ENCODE measurements at regions not wholly inside any gene's neighbourhood (a gene's known extent, or its start where the extent isn't known, plus 50 kb on each side); places are given as distances from the start of the nearest gene placed in this dataset.

GRCh38 chr12:91975891-91976290 lies 169.8 kb downstream of the BTG1 start:
- in situ Hi-C loops (cut with MboI; ENCODE audit: low sequenced_read_pairs), result no loop called here

- in situ Hi-C loops (cut with MboI; ENCODE audit: low sequenced_read_pairs), result no loop called here
Observed at GRCh38 chr12:91974541-91975085, 171.0 kb downstream of the BTG1 start.

DNA sequence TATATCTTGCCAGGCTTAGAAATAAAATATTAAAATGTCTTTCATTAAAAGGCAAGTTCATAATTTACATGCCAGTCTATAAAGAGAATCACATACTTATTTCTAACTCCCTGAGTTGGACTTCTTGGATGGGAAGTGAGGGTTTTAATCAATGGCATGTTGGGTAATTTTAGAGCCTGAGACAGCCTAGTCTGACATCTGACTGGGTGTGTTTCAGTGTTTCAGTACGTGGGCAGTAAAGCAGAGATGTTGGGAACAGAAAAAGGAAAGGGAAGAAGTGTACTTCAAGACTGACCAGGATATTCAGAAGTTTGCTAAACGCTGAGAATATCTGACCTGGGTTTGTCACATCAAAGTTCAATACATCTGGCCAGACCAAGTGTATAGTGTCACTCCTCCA lies 171.8 kb downstream of the BTG1 start:
- in situ Hi-C loops (cut with MboI; ENCODE audit: low sequenced_read_pairs), result no loop called here

DNA sequence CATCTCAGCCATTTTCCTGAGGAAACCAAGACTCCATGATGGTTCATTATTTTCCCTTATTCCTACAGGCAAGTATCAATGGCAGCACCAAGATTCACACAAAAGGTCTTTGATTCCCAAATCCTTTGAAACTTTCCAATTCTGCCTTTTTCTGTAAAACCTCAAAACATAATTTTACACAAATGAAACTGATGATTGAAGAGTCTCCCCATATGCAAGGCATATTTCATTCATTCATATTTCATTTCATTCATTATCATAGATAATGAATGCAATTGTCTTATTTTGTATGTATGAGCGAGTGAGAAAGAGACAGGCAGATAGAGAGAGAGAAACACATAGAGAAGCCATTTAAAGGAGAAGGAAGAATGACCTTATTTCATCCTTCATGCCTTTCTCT lies 172.8 kb downstream of the BTG1 start:
- in situ Hi-C loops (cut with MboI; ENCODE audit: low sequenced_read_pairs), result no loop called here

DNA sequence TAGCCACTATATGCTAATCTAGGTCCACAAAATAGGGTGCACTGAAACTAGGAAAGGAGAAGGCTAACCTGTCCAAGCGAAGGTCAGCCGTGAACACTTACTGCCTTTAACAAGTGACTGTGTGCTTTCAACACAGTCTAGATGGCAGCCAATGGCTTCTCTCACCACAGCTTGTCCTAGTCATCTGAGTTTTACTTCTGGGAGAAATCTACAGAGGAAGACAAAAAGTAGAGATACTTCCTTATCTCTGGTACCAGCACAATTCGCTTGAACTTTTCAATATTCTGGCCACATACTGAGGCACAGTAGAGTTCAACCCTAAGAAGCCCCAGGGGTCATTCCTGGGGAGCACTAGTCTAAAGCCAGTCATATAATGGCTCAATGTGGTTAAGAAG lies 176.9 kb downstream of the BTG1 start:
- in situ Hi-C loops (cut with MboI; ENCODE audit: low sequenced_read_pairs), result no loop called here

DNA sequence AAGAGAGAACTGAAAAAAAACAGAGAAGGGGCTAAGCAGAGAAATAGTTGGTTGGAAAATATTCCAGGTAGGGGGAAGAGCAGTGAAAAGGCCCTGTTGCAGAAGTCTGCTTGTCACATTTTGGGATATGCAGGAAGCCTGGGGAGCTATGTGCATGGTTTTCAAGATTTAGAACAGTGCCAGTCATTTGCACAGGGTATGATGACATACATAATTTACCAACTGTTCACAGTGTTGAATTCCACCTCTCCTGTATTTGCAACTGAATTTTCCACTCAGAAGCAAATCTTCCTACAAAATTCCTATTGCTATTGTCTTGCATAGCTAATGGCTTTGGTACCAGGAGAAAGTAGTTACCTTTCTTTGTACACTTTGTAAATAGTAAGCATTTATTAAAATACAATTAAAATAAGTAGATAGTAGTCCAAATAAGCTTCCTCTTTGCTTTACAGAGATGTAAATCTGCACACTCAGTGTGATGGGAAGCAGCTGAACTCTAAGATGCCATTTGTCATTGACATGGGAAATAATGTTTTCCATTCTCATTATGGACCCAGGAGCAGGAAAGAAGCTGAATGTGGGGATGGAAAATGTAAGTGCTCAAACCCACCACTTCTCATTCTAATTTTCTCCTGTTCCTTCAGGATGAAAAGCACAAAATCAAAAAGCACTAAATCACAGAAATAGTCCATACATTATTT lies 177.4 kb downstream of the BTG1 start:
- in situ Hi-C loops (cut with MboI; ENCODE audit: low sequenced_read_pairs), result no loop called here

DNA sequence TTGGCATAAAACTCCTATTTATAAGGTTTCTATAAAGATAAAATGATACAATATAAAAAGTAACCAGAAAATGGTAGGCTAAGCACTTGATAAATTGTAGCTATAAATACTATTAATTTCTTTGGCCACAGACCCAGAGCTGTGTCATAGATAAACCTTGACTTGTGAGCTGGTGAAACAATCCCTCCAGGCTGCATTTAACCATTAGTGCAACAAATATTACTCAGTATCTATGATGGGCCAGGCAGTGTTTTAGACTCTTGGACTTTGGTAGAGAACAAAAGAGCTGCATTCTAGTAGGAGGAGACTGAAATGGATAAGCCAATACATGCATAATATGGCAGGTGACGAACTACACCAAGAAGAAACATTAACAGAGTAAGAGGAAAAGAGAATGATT lies 178.1 kb downstream of the BTG1 start:
- in situ Hi-C loops (cut with MboI; ENCODE audit: low sequenced_read_pairs), result no loop called here

- in situ Hi-C loops (cut with MboI; ENCODE audit: low sequenced_read_pairs), result no loop called here
Observed at GRCh38 chr12:91965781-91966180, 179.9 kb downstream of the BTG1 start.

DNA sequence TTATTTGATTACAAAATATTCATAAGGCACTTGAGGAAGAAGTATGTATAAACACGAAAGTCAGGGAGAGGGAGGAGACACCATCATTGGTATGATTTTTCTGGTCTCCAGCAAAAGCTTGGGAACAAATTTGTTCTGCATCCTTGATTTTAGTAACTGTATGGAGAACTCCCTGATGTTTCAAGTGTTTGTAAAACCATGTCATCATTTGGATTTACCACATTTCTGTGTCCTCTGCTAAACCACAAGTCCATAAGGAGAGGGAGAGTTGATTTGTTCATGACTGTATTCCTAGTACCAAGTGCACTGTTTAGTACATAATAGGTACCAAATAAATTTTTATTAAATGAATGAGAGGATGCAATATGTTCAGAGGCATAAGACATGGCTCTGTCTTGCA lies 181.1 kb downstream of the BTG1 start:
- in situ Hi-C loops (cut with MboI; ENCODE audit: low sequenced_read_pairs), result no loop called here

DNA sequence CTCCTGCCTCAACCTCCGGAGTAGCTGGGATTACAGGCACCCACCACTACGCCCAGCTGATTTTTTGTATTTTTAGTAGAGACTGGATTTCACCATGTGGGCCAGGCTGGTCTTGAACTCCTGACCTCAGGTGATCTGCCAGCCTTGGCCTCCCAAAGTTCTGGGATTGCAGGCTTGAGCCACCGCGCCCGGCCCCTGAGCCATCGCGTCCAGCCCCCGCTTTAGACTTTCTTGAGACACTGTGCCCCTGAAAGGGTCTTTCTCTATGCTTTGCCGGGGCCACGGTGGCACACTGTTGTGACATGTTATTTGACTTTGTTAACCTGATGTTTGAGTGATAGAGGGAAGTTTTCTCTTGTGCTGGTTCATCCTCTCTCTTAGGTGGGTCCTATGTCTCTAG lies 186.4 kb downstream of the BTG1 start:
- in situ Hi-C loops (cut with MboI; ENCODE audit: low sequenced_read_pairs), result no loop called here

- in situ Hi-C loops (cut with MboI; ENCODE audit: low sequenced_read_pairs), result no loop called here
Observed at GRCh38 chr12:91958816-91959215, 186.8 kb downstream of the BTG1 start.

- in situ Hi-C loops (cut with MboI; ENCODE audit: low sequenced_read_pairs), result no loop called here
Observed at GRCh38 chr12:91954747-91955146, 190.9 kb downstream of the BTG1 start.

DNA sequence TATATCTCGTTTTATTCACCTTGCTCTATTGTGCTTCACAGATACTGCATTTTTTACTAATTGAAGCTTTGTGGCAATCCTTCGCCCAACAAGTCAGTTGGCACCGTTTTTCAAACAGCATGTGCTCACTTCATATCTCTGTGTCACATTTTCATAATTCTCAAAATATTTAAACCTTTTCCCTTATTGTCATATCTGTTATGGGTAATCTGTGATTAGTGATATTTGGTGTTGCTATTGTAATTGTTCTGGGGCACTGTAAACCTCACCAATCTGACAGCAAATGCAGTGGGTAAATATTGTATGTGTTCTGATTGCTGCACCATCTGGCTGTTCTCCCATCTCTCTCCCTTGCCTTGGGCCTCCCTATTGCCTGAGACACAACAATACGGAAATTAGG lies 191.3 kb downstream of the BTG1 start:
- in situ Hi-C loops (cut with MboI; ENCODE audit: low sequenced_read_pairs), result no loop called here

- in situ Hi-C loops (cut with MboI; ENCODE audit: low sequenced_read_pairs), result no loop called here
Observed at GRCh38 chr12:91952916-91953315, 192.7 kb downstream of the BTG1 start.

DNA sequence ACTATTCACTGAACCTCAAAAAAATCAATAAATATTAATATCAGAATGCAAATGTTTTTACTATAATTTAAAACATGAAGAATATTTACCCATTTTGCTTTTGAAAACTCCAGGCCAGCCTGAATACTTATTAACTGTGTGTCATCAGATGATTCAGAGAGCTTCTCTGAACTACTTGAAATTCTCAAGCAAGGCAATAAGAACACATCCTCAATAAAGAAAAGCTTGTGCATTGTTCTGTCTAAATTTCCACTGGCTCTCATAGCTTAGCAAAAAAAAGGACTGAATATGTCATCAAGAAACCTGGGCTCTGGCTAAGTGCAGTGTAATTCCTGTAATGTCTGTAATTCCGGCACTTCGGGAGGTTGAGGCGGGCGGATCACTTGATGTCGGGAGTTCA lies 194.1 kb downstream of the BTG1 start:
- in situ Hi-C loops (cut with MboI; ENCODE audit: low sequenced_read_pairs), result no loop called here

DNA sequence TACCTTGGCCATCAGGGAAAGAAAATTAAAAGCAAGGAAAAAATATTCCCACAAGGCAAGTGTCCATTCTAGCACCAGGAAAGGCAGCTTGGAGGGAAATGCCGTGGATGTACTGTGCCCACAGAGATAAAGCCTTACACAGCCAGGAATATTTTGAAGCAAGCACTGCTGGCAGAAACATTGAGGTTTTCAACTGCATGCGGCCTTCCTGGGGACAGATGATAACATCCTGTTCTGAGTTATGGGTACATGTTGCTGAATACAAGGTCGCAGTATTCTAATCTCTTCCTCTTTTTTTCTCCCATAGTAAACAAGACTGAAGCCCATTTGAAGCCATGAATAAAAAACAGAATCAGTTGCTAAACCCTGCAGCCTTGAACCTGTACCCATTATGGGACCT lies 197.1 kb downstream of the BTG1 start:
- in situ Hi-C loops (cut with MboI; ENCODE audit: low sequenced_read_pairs), result no loop called here

- in situ Hi-C loops (cut with MboI; ENCODE audit: low sequenced_read_pairs), result no loop called here
Observed at GRCh38 chr12:91947459-91947858, 198.2 kb downstream of the BTG1 start.

DNA sequence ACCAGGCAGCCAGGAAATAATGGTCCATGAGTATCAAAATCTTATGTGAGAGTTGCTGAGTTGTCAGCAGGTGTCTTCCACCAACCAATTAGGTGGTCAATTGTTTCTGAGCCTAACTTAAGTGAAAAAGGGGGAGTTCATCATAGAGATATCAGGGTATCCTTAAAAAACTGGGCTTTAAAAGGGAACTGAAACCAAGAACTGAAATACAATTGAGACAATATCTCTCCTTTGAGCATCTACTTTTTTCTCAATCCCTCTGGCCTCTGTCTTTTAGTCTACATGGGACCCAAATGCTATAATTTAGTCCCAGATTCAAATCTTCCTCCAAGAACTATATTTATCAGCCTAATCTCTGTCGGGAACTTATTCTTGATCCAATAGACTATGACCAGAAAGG lies 201.0 kb downstream of the BTG1 start:
- in situ Hi-C loops (cut with MboI; ENCODE audit: low sequenced_read_pairs), result no loop called here

DNA sequence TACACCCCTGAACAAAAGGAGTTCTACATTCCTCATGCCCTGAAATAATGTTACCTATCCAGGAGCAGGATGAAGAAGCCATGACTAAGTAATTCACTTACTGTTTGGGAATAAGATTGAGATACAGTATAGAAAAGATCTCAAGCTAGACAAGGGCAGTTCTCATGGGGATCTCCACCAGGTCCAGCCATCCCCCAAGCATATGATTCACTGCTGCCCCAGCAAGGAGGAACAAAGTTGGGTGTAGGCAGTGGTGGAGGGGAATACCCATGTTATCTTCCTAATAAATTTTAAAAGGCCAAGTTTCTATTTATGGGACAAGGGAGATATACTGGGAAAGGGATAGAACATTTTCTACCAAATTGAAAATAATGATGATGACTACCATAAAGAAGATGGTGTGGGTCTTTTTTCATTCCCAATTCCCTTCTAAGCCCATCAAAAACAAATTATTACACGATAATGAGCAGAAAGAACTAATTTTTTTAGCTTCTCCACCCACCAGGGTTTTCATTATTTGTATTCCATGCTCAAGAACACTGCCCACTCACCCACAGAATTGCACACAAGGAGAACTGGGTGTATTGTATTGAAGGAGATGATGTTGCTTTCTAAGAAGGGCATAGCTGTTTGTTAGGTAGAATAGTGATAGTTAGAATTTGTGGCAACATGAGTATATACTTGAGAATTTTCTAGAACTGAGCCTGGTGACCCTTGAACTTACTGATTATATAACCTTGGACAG lies 204.6 kb downstream of the BTG1 start:
- in situ Hi-C loops (cut with MboI; ENCODE audit: low sequenced_read_pairs), result no loop called here

DNA sequence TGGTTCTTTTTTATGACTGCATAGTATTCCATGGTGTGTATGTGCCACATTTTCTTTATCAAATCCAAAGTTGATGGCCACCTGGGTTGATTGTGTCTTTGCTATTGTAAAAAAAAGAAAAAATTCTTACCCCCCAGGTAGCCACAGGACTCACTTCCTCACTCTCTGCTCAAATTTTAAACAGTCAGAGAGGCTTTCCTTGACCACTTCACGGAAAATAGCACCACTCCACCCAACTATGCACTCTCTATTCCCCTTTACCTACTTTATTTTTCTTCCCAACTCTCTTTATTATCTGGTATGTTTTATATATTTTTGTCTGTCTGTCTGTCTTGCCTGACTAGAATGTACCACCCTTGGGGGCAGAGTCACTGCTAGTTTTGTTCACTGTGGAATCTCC lies 205.3 kb downstream of the BTG1 start:
- in situ Hi-C loops (cut with MboI; ENCODE audit: low sequenced_read_pairs), result no loop called here

DNA sequence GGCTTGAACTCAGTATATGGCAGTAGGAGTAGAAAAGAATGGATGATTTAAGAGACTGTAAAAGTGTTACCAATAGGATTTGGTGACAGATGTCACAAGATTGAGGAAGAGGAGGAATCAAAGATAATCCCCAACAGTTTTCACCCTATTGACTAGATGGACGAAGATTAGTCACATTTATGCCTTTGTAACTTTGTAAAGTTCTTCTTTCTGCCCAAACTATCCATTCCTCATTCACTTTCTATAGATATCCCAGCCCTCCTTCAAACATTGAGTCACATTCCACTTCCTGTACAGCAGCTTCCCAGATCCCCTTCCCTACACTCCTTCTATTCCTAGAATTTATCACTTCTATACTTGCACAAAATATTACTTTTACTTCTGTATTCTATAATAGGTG lies 207.9 kb downstream of the BTG1 start:
- in situ Hi-C loops (cut with MboI; ENCODE audit: low sequenced_read_pairs), result no loop called here

- in situ Hi-C loops (cut with MboI; ENCODE audit: low sequenced_read_pairs), result no loop called here
Observed at GRCh38 chr12:91937009-91937408, 208.6 kb downstream of the BTG1 start.
